GM23248 (cell line): ENCODE measurements at regions not wholly inside any gene's neighbourhood (a gene's known extent, or its start where the extent isn't known, plus 50 kb on each side); places are given as distances from the start of the nearest gene placed in this dataset.

Source experiments
- DNase-seq: peaks from one replicate; pipeline ENCODE4 v3.0.0-alpha.2; 2015
- H2AFZ ChIP-seq: fragments of 200-600 bp; sonication (generic); 2 replicates; pipeline ENCODE4 v1.6.1; 2016; ENCODE audit warnings: antibody characterized with exemption
- H3F3A ChIP-seq: fragments of 200-600 bp; sonication (generic); 2 replicates; pipeline ENCODE4 v1.6.1; 2016; ENCODE audit warnings: mild to moderate bottlenecking, antibody characterized with exemption, mixed run types; ENCODE audit not compliant: insufficient read depth
- H3K27ac ChIP-seq: fragments of 200-600 bp; sonication (generic); 2 replicates; pipeline ENCODE4 v1.5.1; 2016; ENCODE audit warnings: mild to moderate bottlenecking
- H3K27me3 ChIP-seq: fragments of 200-600 bp; sonication (generic); replicated peaks from 2 replicates; pipeline ENCODE4 v1.6.1; 2016; ENCODE audit warnings: mild to moderate bottlenecking; ENCODE audit not compliant: insufficient read depth
- H3K36me3 ChIP-seq: fragments of 200-600 bp; sonication (generic); 2 replicates; pipeline ENCODE4 v1.6.1; 2016; ENCODE audit warnings: low read depth, mild to moderate bottlenecking
- H3K4me1 ChIP-seq: fragments of 200-600 bp; sonication (generic); 2 replicates; pipeline ENCODE4 v1.6.1; 2016; ENCODE audit warnings: mild to moderate bottlenecking; ENCODE audit not compliant: insufficient read depth
- H3K4me2 ChIP-seq: fragments of 200-600 bp; sonication (generic); one replicate; pipeline ENCODE4 v1.6.1; 2016; ENCODE audit warnings: mild to moderate bottlenecking; ENCODE audit not compliant: unreplicated experiment
- H3K4me3 ChIP-seq: fragments of 200-600 bp; sonication (generic); 2 replicates; pipeline ENCODE4 v1.5.1; 2016; ENCODE audit warnings: mild to moderate bottlenecking
- H3K79me2 ChIP-seq: fragments of 200-600 bp; sonication (generic); 2 replicates; pipeline ENCODE4 v1.6.1; 2016; ENCODE audit warnings: mild to moderate bottlenecking; ENCODE audit not compliant: insufficient read depth
- H3K9ac ChIP-seq: fragments of 200-600 bp; sonication (generic); 2 replicates; pipeline ENCODE4 v1.6.1; 2016; ENCODE audit warnings: mild to moderate bottlenecking
- H3K9me2 ChIP-seq: fragments of 200-600 bp; sonication (generic); 2 replicates; pipeline ENCODE4 v1.6.1; 2016; ENCODE audit warnings: mixed run types, mild to moderate bottlenecking, moderate library complexity; ENCODE audit not compliant: insufficient read depth
- H3K9me3 ChIP-seq: fragments of 200-600 bp; sonication (generic); one replicate; pipeline ENCODE4 v1.6.1; 2017; ENCODE audit warnings: low read depth
- H4K20me1 ChIP-seq: fragments of 200-600 bp; sonication (generic); 2 replicates; pipeline ENCODE4 v1.6.0; 2016; ENCODE audit not compliant: insufficient read depth
- EZH2 ChIP-seq: fragments of 200-600 bp; sonication (generic); IDR thresholded peaks from 2 replicates; pipeline ENCODE4 v1.6.1; 2018; ENCODE audit warnings: antibody characterized with exemption, mild to moderate bottlenecking; ENCODE audit not compliant: insufficient read depth, poor library complexity, severe bottlenecking
- EZH2phosphoT487 ChIP-seq: fragments of 200-600 bp; sonication (generic); IDR thresholded peaks from 2 replicates; pipeline ENCODE4 v1.6.1; 2018; ENCODE audit warnings: antibody characterized with exemption, moderate library complexity, mild to moderate bottlenecking, low read depth; ENCODE audit not compliant: insufficient read depth
- WGBS, 2 experiments: methylation state at CpG; one replicate each; pipeline ENCODE4 v1.1.6; 2015 to 2017; ENCODE audit warnings: low lambda C conversion rate in 2 of 2, low coverage in 1 of 2; ENCODE audit errors: missing lambda C conversion rate in 2 of 2; 5-methylcytosine and 5-hydroxymethylcytosine counted together
- in situ Hi-C: fragments of 300-500 bp; cut with MboI; formaldehyde crosslinking; loops from 2 replicates; pipeline ENCODE4 v1.15.0; 2020

- no peak for DNase-seq
- no peaks in the 10 kb centered on the region for H3K36me3 ChIP-seq
- H4K20me1 ChIP-seq: no peaks in the 10 kb centered on the region
- peaks cover 13% of the 10 kb centered on the region; the same call in 1 of the 2 replicates for H3K27me3 ChIP-seq
- H3K4me1 ChIP-seq: no peaks in the 10 kb centered on the region
- H3K4me3 ChIP-seq: no peak overlapping the region
- no peaks in the 10 kb centered on the region for H3F3A ChIP-seq
- no peak for TF ChIP-seq EZH2
- no peak for TF ChIP-seq EZH2phosphoT487
- no peak overlapping the region for H3K9ac ChIP-seq
- H3K9me2 ChIP-seq: no peaks in the 10 kb centered on the region
- 25 to 40% methylated on average over 15 of the region's 15 CpGs for WGBS, 2 experiments
- no peak overlapping the region for H2AFZ ChIP-seq
- H3K79me2 ChIP-seq: no peaks in the 10 kb centered on the region
- H3K9me3 ChIP-seq: no peaks in the 10 kb centered on the region
- no peak overlapping the region for H3K27ac ChIP-seq
- in situ Hi-C loops: no loop called here
- no peak overlapping the region for H3K4me2 ChIP-seq
Observed at GRCh38 chr13:111537115-111537728, 216.8 kb downstream of the TEX29 start.

GRCh38 chr13:111537843-111538499, 217.5 kb downstream of the TEX29 start:
- Histone ChIP-seq H3F3A (no peaks in the 10 kb centered on the region), H3K27ac (no peak overlapping the region), H3K4me3 (no peak overlapping the region), H3K9ac (no peak overlapping the region), H3K79me2 (no peaks in the 10 kb centered on the region), H2AFZ (no peak overlapping the region), H3K36me3 (no peaks in the 10 kb centered on the region), H3K27me3 (peaks cover 13% of the 10 kb centered on the region; the same call in 1 of the 2 replicates), H3K4me1 (no peaks in the 10 kb centered on the region), H3K9me3 (no peaks in the 10 kb centered on the region), H4K20me1 (no peaks in the 10 kb centered on the region), H3K4me2 (no peak overlapping the region), H3K9me2 (no peaks in the 10 kb centered on the region)
- 37 to 39% methylated on average over 15 of the region's 15 CpGs for WGBS, 2 experiments
- TF ChIP-seq EZH2phosphoT487: no peak
- TF ChIP-seq EZH2: no peak
- in situ Hi-C loops: no loop called here
- no peak for DNase-seq

GRCh38 chr13:111539252-111539651, 218.8 kb downstream of the TEX29 start:
- Histone ChIP-seq H3K9me3 (no peaks in the 10 kb centered on the region), H3K4me2 (no peak overlapping the region), H2AFZ (no peak overlapping the region), H3K79me2 (no peaks in the 10 kb centered on the region), H3F3A (no peaks in the 10 kb centered on the region), H3K27ac (no peak overlapping the region), H3K4me3 (no peak overlapping the region), H3K9me2 (no peaks in the 10 kb centered on the region), H4K20me1 (no peaks in the 10 kb centered on the region), H3K36me3 (no peaks in the 10 kb centered on the region), H3K27me3 (peaks cover 8% of the 10 kb centered on the region; the same call in 1 of the 2 replicates), H3K9ac (no peak overlapping the region), H3K4me1 (no peaks in the 10 kb centered on the region)
- in situ Hi-C loops: no loop called here
- DNase-seq: no peak
- no peak for TF ChIP-seq EZH2
- TF ChIP-seq EZH2phosphoT487: no peak
- WGBS, 2 experiments: 39 to 41% methylated on average over 12 of the region's 12 CpGs

- Histone ChIP-seq H4K20me1 (no peaks in the 10 kb centered on the region), H3K27me3 (peaks cover 8% of the 10 kb centered on the region; the same call in 1 of the 2 replicates), H3F3A (no peaks in the 10 kb centered on the region), H2AFZ (no peak overlapping the region), H3K4me1 (no peaks in the 10 kb centered on the region), H3K4me2 (no peak overlapping the region), H3K9me2 (no peaks in the 10 kb centered on the region), H3K9ac (no peak overlapping the region), H3K79me2 (no peaks in the 10 kb centered on the region), H3K9me3 (no peaks in the 10 kb centered on the region), H3K27ac (no peak overlapping the region), H3K36me3 (no peaks in the 10 kb centered on the region), H3K4me3 (no peak overlapping the region)
- TF ChIP-seq EZH2phosphoT487: no peak
- no peak for TF ChIP-seq EZH2
- 37 to 44% methylated on average over 12 to 17 of the region's 17 CpGs for WGBS, 2 experiments
- in situ Hi-C loops: loop anchor here (10.0 kb wide), 1 partner anchor 65 kb away; no protein-coding TSS in a partner anchor
- DNase-seq: no peak
Observed at GRCh38 chr13:111539791-111540446, 219.5 kb downstream of the TEX29 start.
